ENCODE measurements at regions not wholly inside any gene's neighbourhood (a gene's known extent, or its start where the extent isn't known, plus 50 kb on each side); places are given as distances from the start of the nearest gene placed in this dataset.

DNA sequence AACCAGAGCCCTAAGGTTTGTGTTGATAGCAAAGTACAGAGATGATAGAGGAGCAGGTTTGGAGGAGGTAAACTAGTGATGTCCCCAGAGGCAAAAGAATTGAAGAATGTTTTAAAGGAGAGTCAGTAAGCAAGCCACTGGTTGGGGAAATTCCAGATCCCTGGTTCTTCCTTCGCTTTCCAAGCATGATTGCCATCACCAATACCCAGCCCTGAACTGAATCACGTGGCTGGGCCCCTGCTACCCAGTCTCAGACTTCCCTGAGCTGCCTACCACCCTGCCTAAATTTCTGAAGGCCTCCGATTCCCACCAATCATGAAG, 95.3 kb upstream of the FOXN2 start:
- TF ChIP-seq EZH2 (IDR thresholded peaks at IDR 0.05; ENCODE audit: insufficient read depth, poor library complexity, severe bottlenecking) (no peak), EZH2phosphoT487 (IDR thresholded peaks at IDR 0.05; ENCODE audit: insufficient read depth, low read depth) (no peak)

All from GM23248 (cell line).